Dedifferentiated amniotic fluid mesenchymal stem cell (primary cell): ENCODE measurements at regions not wholly inside any gene's neighbourhood (a gene's known extent, or its start where the extent isn't known, plus 50 kb on each side); places are given as distances from the start of the nearest gene placed in this dataset.

Source experiments
- DNase-seq: peaks from one replicate; pipeline ENCODE4 v3.0.0-alpha.2; 2016; ENCODE audit errors: extremely low spot score

GRCh38 chr6:9204171-9204570, 768.8 kb upstream of the SLC35B3 start:
- DNase-seq = peak; percentile 20

GRCh38 chr6:9200712-9201111, 765.4 kb upstream of the SLC35B3 start:
- DNase-seq = no peak

- no peak for DNase-seq
These were observed 762.4 kb upstream of the SLC35B3 start for GRCh38 chr6:9197726-9198125.

GRCh38 chr6:9195322-9195721, 760.0 kb upstream of the SLC35B3 start:
- no peak for DNase-seq

GRCh38 chr6:9192405-9192909, 757.1 kb upstream of the SLC35B3 start:
- DNase-seq = no peak

- DNase-seq = no peak
These were observed 750.8 kb upstream of the SLC35B3 start for GRCh38 chr6:9186148-9186547.

GRCh38 chr6:9178071-9178470, 742.7 kb upstream of the SLC35B3 start:
- DNase-seq = no peak

- DNase-seq = no peak
These were observed 737.9 kb upstream of the SLC35B3 start for GRCh38 chr6:9173229-9173628.

GRCh38 chr6:9172096-9172495, 736.8 kb upstream of the SLC35B3 start:
- DNase-seq = no peak

GRCh38 chr6:9168669-9169068, 733.3 kb upstream of the SLC35B3 start:
- no peak for DNase-seq

- DNase-seq = no peak
These were observed 726.4 kb upstream of the SLC35B3 start for GRCh38 chr6:9161731-9162130.

- DNase-seq = no peak
These were observed 723.7 kb upstream of the SLC35B3 start for GRCh38 chr6:9159051-9159450.

- no peak for DNase-seq
These were observed 720.5 kb upstream of the SLC35B3 start for GRCh38 chr6:9155836-9156235.

- DNase-seq = no peak
These were observed 707.8 kb upstream of the SLC35B3 start for GRCh38 chr6:9143140-9143539.

- peak; percentile 79 for DNase-seq
These were observed 705.7 kb upstream of the SLC35B3 start for GRCh38 chr6:9140951-9141460.

- peak; percentile 38 for DNase-seq
These were observed 704.8 kb upstream of the SLC35B3 start for GRCh38 chr6:9140172-9140571.

GRCh38 chr6:9139746-9140145, 704.4 kb upstream of the SLC35B3 start:
- peak; percentile 94 for DNase-seq

- DNase-seq = peak; percentile 56
These were observed 703.6 kb upstream of the SLC35B3 start for GRCh38 chr6:9138936-9139335.

GRCh38 chr6:9136141-9136822, 700.9 kb upstream of the SLC35B3 start:
- DNase-seq = peak; percentile 22

GRCh38 chr6:9131616-9132015, 696.3 kb upstream of the SLC35B3 start:
- DNase-seq = no peak

GRCh38 chr6:9131201-9131600, 695.9 kb upstream of the SLC35B3 start:
- no peak for DNase-seq

- no peak for DNase-seq
These were observed 693.6 kb upstream of the SLC35B3 start for GRCh38 chr6:9128970-9129369.

- peak; percentile 70 for DNase-seq
These were observed 691.7 kb upstream of the SLC35B3 start for GRCh38 chr6:9126878-9127560.
